Natural killer cell treated with Interleukin-12 subunit alpha and Interleukin-12 subunit beta and Interleukin-15 and Interleukin-18, amount 100 ng/mL, for 72 hours (primary cell): ENCODE measurements at regions not wholly inside any gene's neighbourhood (a gene's known extent, or its start where the extent isn't known, plus 50 kb on each side); places are given as distances from the start of the nearest gene placed in this dataset.
A peak's percentile ranks its signal among the peaks of the same experiment; 100 is the strongest.
"Not testable (repeated sequence)": the region's sequence is repeated elsewhere in the genome, so short reads cannot be mapped to it uniquely, and the experiment has no call there.

Source experiments
- ATAC-seq, 2 donors: fragments of 150-1000 bp; cut with Tn5 transposase in 1 of 2; sonication (Bioruptor Pico), chemical (Tn5 transposase) in 1 of 2; 2 replicates each; pipeline ENCODE4 v1.10.0; 2021
- DNase-seq: peaks from one replicate; pipeline ENCODE4 v3.0.0; 2022; ENCODE audit warnings: low spot score
- H3K27ac Mint-ChIP-seq, 2 donors: 1 replicate in 1 of 2; 2 replicates in 1 of 2; pipeline ENCODE4 v1.8.0; 2022; ENCODE audit warnings: mixed read lengths in 2 of 2, mild to moderate bottlenecking in 1 of 2, moderate library complexity in 1 of 2
- H3K27me3 Mint-ChIP-seq, 2 donors: 1 replicate in 1 of 2; 2 replicates in 1 of 2; pipeline ENCODE4 v1.8.0; 2022; ENCODE audit warnings: mixed read lengths in 2 of 2
- H3K36me3 Mint-ChIP-seq: one replicate; pipeline ENCODE4 v1.8.0; 2022; ENCODE audit warnings: mixed read lengths
- H3K4me1 Mint-ChIP-seq, 2 donors: 1 replicate in 1 of 2; 2 replicates in 1 of 2; pipeline ENCODE4 v1.8.0; 2022; ENCODE audit warnings: low read depth in 2 of 2, mixed read lengths in 2 of 2, mild to moderate bottlenecking in 1 of 2
- H3K4me3 Mint-ChIP-seq: one replicate; pipeline ENCODE4 v1.8.0; 2022; ENCODE audit warnings: mixed read lengths
- H3K9me3 Mint-ChIP-seq: 2 replicates; pipeline ENCODE4 v1.8.0; 2022; ENCODE audit warnings: mixed read lengths

GRCh38 chr4:103318327-103318726 is 120.2 kb upstream of the CENPE start:
- H3K27me3 Mint-ChIP-seq, result no peaks in the 10 kb centered on the region
- H3K4me1 Mint-ChIP-seq, result no peaks in the 10 kb centered on the region
- no peak overlapping the region for H3K27ac Mint-ChIP-seq
- H3K9me3 Mint-ChIP-seq, result peaks cover 17% of the 10 kb centered on the region
- ATAC-seq, result no peak
- H3K36me3 Mint-ChIP-seq, result peaks cover 10% of the 10 kb centered on the region
- H3K4me3 Mint-ChIP-seq, result no peak overlapping the region
- DNase-seq, result no peak

GRCh38 chr4:103308248-103308561 is 110.1 kb upstream of the CENPE start:
- ATAC-seq (no peak), DNase-seq (no peak)
- no peak overlapping the region for H3K4me3 Mint-ChIP-seq
- H3K9me3 Mint-ChIP-seq, result peaks cover 15% of the 10 kb centered on the region
- no peak overlapping the region for H3K27ac Mint-ChIP-seq
- H3K27me3 Mint-ChIP-seq, result no peaks in the 10 kb centered on the region
- no peaks in the 10 kb centered on the region for H3K36me3 Mint-ChIP-seq
- H3K4me1 Mint-ChIP-seq, result no peaks in the 10 kb centered on the region

GRCh38 chr4:103307453-103308247 is 109.5 kb upstream of the CENPE start:
- Mint-ChIP-seq H3K27me3 (no peaks in the 10 kb centered on the region), H3K36me3 (no peaks in the 10 kb centered on the region), H3K4me1 (no peaks in the 10 kb centered on the region), H3K27ac (no peak overlapping the region), H3K9me3 (peaks cover 15% of the 10 kb centered on the region), H3K4me3 (no peak overlapping the region)
- ATAC-seq (peak in 1 of 2 donors; percentile 48), DNase-seq (no peak)

GRCh38 chr4:103306870-103307375 is 108.8 kb upstream of the CENPE start:
- no peaks in the 10 kb centered on the region for H3K36me3 Mint-ChIP-seq
- no peak overlapping the region for H3K27ac Mint-ChIP-seq
- no peaks in the 10 kb centered on the region for H3K4me1 Mint-ChIP-seq
- no peaks in the 10 kb centered on the region for H3K27me3 Mint-ChIP-seq
- peaks cover 11% of the 10 kb centered on the region for H3K9me3 Mint-ChIP-seq
- ATAC-seq (peak in 1 of 2 donors; percentile 27), DNase-seq (no peak)
- no peak overlapping the region for H3K4me3 Mint-ChIP-seq

GRCh38 chr4:103305355-103305754 is 107.2 kb upstream of the CENPE start:
- Mint-ChIP-seq H3K27ac (no peak overlapping the region), H3K27me3 (no peaks in the 10 kb centered on the region), H3K4me3 (no peak overlapping the region), H3K36me3 (no peaks in the 10 kb centered on the region), H3K9me3 (peaks cover 11% of the 10 kb centered on the region), H3K4me1 (no peaks in the 10 kb centered on the region)
- no peak for DNase-seq
- no peak for ATAC-seq

- H3K9me3 Mint-ChIP-seq, result peaks cover 8% of the 10 kb centered on the region
- ATAC-seq, result no peak
- no peaks in the 10 kb centered on the region for H3K36me3 Mint-ChIP-seq
- no peaks in the 10 kb centered on the region for H3K27me3 Mint-ChIP-seq
- H3K4me3 Mint-ChIP-seq, result no peak overlapping the region
- no peak for DNase-seq
- no peaks in the 10 kb centered on the region for H3K4me1 Mint-ChIP-seq
- no peak overlapping the region for H3K27ac Mint-ChIP-seq
Observed at GRCh38 chr4:103303011-103303410, 104.9 kb upstream of the CENPE start.

- Mint-ChIP-seq H3K36me3 (no peaks in the 10 kb centered on the region), H3K4me3 (no peak overlapping the region), H3K27ac (no peak overlapping the region), H3K9me3 (no peaks in the 10 kb centered on the region), H3K4me1 (no peaks in the 10 kb centered on the region), H3K27me3 (no peaks in the 10 kb centered on the region)
- DNase-seq (no peak), ATAC-seq (no peak)
Observed at GRCh38 chr4:103292959-103293358, 94.8 kb upstream of the CENPE start.

GRCh38 chr4:103292373-103292772 is 94.2 kb upstream of the CENPE start:
- no peaks in the 10 kb centered on the region for H3K36me3 Mint-ChIP-seq
- no peaks in the 10 kb centered on the region for H3K27me3 Mint-ChIP-seq
- no peak overlapping the region for H3K4me3 Mint-ChIP-seq
- H3K27ac Mint-ChIP-seq, result no peak overlapping the region
- ATAC-seq (no peak), DNase-seq (no peak)
- no peaks in the 10 kb centered on the region for H3K4me1 Mint-ChIP-seq
- no peaks in the 10 kb centered on the region for H3K9me3 Mint-ChIP-seq

- no peak for DNase-seq
- H3K4me3 Mint-ChIP-seq, result no peak overlapping the region
- no peak for ATAC-seq
- H3K36me3 Mint-ChIP-seq, result no peaks in the 10 kb centered on the region
- no peaks in the 10 kb centered on the region for H3K27me3 Mint-ChIP-seq
- no peak overlapping the region for H3K27ac Mint-ChIP-seq
- peaks cover 6% of the 10 kb centered on the region for H3K9me3 Mint-ChIP-seq
- H3K4me1 Mint-ChIP-seq, result no peaks in the 10 kb centered on the region
Observed at GRCh38 chr4:103289186-103289585, 91.0 kb upstream of the CENPE start.

GRCh38 chr4:103272174-103272573 is 74.0 kb upstream of the CENPE start:
- no peak for DNase-seq
- H3K36me3 Mint-ChIP-seq, result no peaks in the 10 kb centered on the region
- peaks cover 7% of the 10 kb centered on the region for H3K9me3 Mint-ChIP-seq
- no peak overlapping the region for H3K27ac Mint-ChIP-seq
- H3K27me3 Mint-ChIP-seq, result no peaks in the 10 kb centered on the region
- no peak for ATAC-seq
- no peaks in the 10 kb centered on the region for H3K4me1 Mint-ChIP-seq
- no peak overlapping the region for H3K4me3 Mint-ChIP-seq

- no peak for DNase-seq
- H3K36me3 Mint-ChIP-seq, result no peaks in the 10 kb centered on the region
- peaks cover 2 to 4% of the 10 kb centered on the region in 2 donors for H3K27me3 Mint-ChIP-seq
- ATAC-seq, result no peak
- no peaks in the 10 kb centered on the region for H3K4me1 Mint-ChIP-seq
- H3K9me3 Mint-ChIP-seq, result peaks cover 16% of the 10 kb centered on the region
- H3K27ac Mint-ChIP-seq, result no peak overlapping the region
- no peak overlapping the region for H3K4me3 Mint-ChIP-seq
Observed at GRCh38 chr4:103268746-103269145, 70.6 kb upstream of the CENPE start.

GRCh38 chr4:103264905-103265304 is 66.8 kb upstream of the CENPE start:
- Mint-ChIP-seq H3K4me3 (no peak overlapping the region), H3K4me1 (no peaks in the 10 kb centered on the region), H3K27me3 (peaks cover 4 to 9% of the 10 kb centered on the region in 2 donors), H3K27ac (no peak overlapping the region), H3K36me3 (no peaks in the 10 kb centered on the region), H3K9me3 (peaks cover 15% of the 10 kb centered on the region)
- DNase-seq (no peak), ATAC-seq (no peak)

- not testable (repeated sequence) for ATAC-seq, H3K4me3 Mint-ChIP-seq, H3K36me3 Mint-ChIP-seq, H3K27me3 Mint-ChIP-seq, H3K4me1 Mint-ChIP-seq, H3K9me3 Mint-ChIP-seq, H3K27ac Mint-ChIP-seq, DNase-seq
Observed at GRCh38 chr4:103256068-103256467, 57.9 kb upstream of the CENPE start.
